GM12878 (cell line): ENCODE measurements at regions not wholly inside any gene's neighbourhood (a gene's known extent, or its start where the extent isn't known, plus 50 kb on each side); places are given as distances from the start of the nearest gene placed in this dataset.

ENCODE experiments used
- CHD1 ChIP-seq: IDR thresholded peaks from 2 replicates; pipeline ENCODE4 v1.6.1; 2012; ENCODE audit warnings: low read depth, low read length, improper control_type of control experiment
- HCFC1 ChIP-seq: fragments of 150-350 bp; IDR thresholded peaks from 2 replicates; pipeline ENCODE4 v1.6.1; 2014; ENCODE audit warnings: low read length
- RAD51 ChIP-seq: fragments of 450-650 bp; IDR thresholded peaks from 2 replicates; pipeline ENCODE4 v1.6.1; 2016; ENCODE audit warnings: moderate library complexity, mild to moderate bottlenecking, inconsistent platforms
- RFX5 ChIP-seq: IDR thresholded peaks from 2 replicates; pipeline ENCODE4 v1.6.1; 2011; ENCODE audit warnings: low read depth, low read length, improper control_type of control experiment
- SUZ12 ChIP-seq: fragments of 200-600 bp; sonication (generic); IDR thresholded peaks from one replicate; pipeline ENCODE4 v1.6.1; 2018; ENCODE audit warnings: antibody characterized with exemption, mild to moderate bottlenecking; ENCODE audit not compliant: unreplicated experiment
- TF ChIP-seq, protein P1 (sequence below), 3 experiments: IDR thresholded peaks in 2 of 3; conservative IDR thresholded peaks in 1 of 3; 2 replicates each; pipeline ENCODE4 v1.5.1; 2011; ENCODE audit warnings: low read depth in 3 of 3, low read length in 3 of 3, mild to moderate bottlenecking in 3 of 3, control low read depth in 2 of 3, moderate library complexity in 2 of 3, inconsistent platforms in 1 of 3, mixed read lengths in 1 of 3; ENCODE audit not compliant: control insufficient read depth in 2 of 3, insufficient read depth in 1 of 3; ENCODE audit errors: extremely low read depth in 1 of 3

DNA sequence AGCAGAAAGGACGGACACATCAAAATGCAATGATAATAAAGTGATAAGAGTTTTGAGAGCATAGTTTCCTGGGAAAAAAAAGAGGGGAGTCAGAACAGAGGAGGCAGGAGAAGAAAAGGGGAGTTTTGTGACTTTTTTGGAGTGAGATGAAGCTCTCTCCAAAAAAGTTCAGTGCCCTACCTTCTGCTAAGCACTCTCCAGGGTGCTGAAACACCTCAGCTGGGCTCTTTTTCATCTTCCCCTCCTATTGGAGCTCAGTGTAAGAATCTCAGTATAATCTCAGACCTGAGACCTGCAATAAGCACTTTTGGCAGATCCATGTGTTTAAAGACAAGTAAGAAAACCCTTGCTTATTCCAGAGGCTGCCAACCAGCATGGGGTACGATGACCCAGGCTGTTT is 58.9 kb upstream of the SRRM4 start:
- no peak for TF ChIP-seq SUZ12
- TF ChIP-seq HCFC1 = no peak
- TF ChIP-seq RAD51 = no peak
- no peak for TF ChIP-seq RFX5
- TF ChIP-seq, protein P1, sequence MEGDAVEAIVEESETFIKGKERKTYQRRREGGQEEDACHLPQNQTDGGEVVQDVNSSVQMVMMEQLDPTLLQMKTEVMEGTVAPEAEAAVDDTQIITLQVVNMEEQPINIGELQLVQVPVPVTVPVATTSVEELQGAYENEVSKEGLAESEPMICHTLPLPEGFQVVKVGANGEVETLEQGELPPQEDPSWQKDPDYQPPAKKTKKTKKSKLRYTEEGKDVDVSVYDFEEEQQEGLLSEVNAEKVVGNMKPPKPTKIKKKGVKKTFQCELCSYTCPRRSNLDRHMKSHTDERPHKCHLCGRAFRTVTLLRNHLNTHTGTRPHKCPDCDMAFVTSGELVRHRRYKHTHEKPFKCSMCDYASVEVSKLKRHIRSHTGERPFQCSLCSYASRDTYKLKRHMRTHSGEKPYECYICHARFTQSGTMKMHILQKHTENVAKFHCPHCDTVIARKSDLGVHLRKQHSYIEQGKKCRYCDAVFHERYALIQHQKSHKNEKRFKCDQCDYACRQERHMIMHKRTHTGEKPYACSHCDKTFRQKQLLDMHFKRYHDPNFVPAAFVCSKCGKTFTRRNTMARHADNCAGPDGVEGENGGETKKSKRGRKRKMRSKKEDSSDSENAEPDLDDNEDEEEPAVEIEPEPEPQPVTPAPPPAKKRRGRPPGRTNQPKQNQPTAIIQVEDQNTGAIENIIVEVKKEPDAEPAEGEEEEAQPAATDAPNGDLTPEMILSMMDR (IDR thresholded peaks at IDR 0.05 in 2 of 3, conservative IDR thresholded peaks at IDR 0.05 in 1 of 3; ENCODE audit: control insufficient read depth in 2 of 3, extremely low read depth in 1 of 3, insufficient read depth in 1 of 3, low read depth in 3 of 3, low read length in 3 of 3) = no peak
- TF ChIP-seq CHD1 = no peak
